SKM-1 (cell line): ENCODE measurements at regions not wholly inside any gene's neighbourhood (a gene's known extent, or its start where the extent isn't known, plus 50 kb on each side); places are given as distances from the start of the nearest gene placed in this dataset.

Source experiments
- DNase-seq: peaks from one replicate; lab custom pipeline; 2025; ENCODE audit not compliant: unreplicated experiment; lab: John Stamatoyannopoulos, UW

- no peak for DNase-seq
These were observed 365.3 kb downstream of the MTRR start for GRCh38 chr5:8234179-8234770.

GRCh38 chr5:8238080-8238479 lies 369.1 kb downstream of the MTRR start:
- DNase-seq = no peak

DNA sequence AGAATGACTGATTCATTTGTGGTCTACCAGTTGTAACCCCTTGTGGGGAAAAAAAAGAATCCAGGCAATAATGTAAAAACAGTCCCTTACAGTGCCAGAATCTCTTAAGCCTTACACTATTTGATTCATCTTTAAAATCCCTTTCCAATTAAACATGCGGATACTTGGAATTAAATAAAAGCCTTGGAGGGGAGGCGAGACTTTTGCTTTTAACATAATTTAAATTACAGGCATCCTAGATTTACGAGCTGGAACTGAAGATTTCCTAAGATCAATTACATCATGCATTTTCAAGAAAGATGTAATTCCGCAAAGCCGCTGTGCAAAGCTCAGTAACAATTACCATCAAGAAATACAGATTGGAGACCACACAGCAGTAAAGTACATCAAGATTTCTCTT lies 370.2 kb downstream of the MTRR start:
- DNase-seq = no peak

DNA sequence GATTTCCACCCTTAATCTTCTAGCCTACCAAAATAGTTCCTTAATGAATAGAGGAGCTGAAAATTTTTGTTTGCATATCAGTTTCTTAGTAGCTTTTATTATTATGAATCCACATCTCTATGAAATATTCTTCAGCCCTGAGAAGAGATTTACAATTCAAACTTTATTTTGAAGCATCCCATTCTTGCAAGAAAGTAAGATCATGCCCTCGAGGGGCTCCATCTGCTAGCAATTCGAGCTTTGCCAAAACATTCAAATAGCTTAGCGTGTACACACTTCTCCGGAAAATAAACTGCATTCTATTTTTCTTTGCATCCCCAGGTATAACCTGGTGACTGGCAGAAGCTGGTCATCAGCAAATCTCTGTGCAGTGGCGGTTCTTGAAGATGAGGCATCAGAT lies 370.7 kb downstream of the MTRR start:
- no peak for DNase-seq

GRCh38 chr5:8241076-8241475 lies 372.1 kb downstream of the MTRR start:
- DNase-seq = no peak

- no peak for DNase-seq
These were observed 372.6 kb downstream of the MTRR start for GRCh38 chr5:8241558-8241957.

DNA sequence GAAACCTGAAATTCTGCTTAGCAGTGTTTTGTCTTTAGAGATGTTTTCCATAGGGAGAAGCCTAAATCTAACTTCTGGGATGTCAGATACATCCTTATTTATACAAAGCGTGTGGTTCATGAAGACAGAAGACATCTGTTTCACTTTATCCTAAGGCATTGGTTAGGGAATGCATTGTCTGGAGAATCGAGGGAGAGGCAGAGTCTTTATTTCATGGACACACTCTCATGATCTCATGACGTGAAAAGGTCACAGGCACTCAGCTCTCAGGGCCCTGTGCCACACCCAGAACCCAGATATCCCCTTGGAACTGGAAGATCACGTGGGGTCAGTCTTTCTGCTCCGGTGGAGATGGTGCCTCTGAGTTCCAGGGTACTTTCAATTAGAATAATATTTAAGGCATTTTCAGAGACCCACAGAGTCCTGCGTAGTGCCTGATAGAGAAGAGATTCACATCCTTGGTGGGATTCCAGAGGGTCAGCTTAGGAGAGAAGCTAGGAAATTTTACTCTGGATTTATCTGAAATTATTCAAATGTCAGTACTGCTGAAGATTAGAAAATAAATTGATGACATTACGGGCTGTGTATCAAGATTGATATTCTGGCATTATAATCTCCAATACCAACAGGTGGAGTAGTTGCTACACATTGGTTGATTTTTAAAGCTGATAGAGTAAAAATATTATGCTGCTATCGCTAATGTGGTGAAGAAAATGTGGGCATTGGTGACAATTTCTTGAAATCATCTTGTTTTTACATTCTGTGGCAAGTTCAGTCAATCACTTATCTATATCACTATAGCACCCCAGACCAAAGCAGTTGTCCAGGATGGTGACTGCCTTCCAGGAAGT lies 378.3 kb downstream of the MTRR start:
- DNase-seq = no peak

DNA sequence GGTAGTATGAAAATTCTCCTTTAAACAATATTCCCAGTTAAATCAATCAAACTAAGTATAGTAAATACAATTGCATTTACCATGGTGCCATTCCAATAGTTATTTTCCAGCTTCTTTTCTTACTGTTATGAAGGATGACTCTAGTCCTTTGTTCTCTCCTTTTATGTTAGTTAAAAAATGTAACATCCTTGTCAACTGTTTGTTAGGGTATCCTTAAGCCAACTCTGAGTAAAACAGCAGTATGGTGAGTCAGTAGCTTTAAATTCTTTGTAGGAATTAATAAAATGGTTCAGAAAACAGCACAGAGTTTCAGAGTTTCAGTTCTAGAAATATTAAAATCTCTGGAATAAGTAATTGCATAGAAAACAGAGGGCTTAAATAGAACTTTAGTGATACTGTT lies 384.4 kb downstream of the MTRR start:
- no peak for DNase-seq

DNA sequence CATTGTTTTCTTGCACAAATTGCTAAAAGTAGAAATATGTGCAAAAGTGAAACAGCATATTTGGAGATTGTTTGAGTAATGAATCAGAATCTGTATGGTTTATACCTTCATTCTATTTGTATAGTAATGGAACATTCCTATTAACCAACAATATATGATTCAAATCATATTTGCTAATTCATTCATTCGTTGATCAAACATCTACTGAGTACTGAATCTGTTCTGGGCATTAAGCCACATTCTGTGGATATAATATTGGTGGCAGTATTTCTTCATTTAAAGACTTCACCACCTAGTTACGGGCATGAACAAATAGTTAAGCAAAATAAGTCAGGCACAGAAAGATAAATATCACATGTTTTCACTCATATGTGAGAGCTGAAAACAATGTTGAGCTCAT lies 385.7 kb downstream of the MTRR start:
- no peak for DNase-seq

DNA sequence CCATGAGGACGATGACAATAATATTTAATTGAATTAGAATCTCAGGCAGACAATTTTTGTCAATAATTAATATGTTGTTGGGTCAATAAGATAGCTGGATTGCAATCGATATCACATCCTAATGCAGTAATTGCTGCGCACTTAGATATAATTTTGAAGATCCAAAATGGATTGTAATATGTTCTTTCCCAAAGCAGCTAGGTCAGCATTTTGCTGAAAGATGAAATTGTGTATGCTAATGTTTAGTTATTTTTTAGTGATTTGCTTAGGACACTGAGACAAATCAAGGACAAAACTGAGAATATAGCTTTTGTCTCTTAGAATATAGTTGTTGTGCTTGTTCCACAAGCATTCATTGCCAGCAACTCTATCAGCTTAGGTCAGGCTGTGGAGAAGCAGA lies 389.9 kb downstream of the MTRR start:
- DNase-seq = no peak

- no peak for DNase-seq
These were observed 401.3 kb downstream of the MTRR start for GRCh38 chr5:8270246-8270645.

- no peak for DNase-seq
These were observed 411.9 kb downstream of the MTRR start for GRCh38 chr5:8280711-8281363.

DNA sequence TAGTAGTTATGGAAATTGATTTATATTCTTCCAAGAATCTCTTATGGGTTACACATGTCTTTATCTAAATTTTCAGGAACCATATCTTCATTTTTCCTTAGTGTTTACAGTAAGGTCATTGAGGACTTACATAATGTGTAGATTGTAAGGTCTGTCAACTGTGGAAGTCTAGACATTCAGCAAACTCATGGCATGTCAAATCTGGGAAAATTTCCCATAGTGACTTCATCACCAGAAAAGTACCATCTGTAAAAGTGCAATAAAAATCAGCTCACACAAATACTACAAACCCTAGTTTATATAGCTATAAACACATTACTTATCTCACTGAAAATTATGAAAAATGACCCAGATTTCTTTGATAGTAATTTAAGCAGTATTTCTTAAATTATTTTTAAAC lies 419.4 kb downstream of the MTRR start:
- DNase-seq = no peak

DNA sequence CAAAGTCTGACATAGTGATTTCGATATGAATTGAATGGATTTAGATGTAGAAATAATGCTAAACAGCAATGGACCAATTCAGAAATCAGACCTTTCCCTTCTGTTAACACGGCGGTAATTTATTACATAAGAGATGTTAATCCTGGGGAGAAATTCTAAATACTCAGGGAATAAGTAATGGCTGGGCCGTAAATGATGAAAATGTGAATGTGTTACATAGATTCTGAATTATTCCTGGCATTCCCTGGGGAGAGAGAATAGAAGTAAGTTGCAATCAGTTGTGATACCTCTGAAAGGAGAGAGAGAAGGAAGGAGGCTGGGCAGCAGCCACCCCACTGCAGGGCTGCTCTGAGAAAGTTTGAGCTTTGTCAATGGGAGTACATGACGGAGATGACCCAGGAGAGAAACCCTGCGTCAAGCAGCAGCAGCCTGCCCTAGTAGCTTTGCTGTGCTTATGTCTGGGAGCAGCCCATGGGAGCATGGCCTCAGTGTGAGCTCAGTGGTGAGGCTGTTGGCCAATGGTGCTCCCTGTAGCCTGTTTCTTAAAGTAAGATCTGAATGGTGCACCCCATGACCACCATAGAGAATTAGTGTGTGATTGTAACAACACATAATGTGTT lies 420.1 kb downstream of the MTRR start:
- no peak for DNase-seq

GRCh38 chr5:8289779-8290178 lies 420.8 kb downstream of the MTRR start:
- no peak for DNase-seq

DNA sequence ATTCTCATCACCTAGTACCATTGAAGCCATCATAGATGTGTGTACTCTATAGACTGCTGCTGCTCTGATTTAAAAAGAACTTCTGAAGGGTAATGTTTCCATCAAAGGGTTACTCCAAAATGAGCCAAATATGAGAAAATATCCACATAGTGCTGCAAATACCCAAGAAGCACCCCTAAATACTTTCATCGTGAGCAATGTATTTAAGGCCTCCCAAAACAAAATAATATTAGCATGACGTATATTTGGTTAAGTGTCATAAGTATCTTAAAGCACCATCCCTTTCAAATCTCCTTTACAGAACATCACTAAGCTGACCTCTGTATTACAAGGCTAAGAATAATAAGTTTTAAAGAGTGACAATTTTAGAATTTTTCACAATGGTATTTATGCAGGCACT lies 421.8 kb downstream of the MTRR start:
- DNase-seq = no peak

- DNase-seq = no peak
These were observed 422.7 kb downstream of the MTRR start for GRCh38 chr5:8291641-8292040.

DNA sequence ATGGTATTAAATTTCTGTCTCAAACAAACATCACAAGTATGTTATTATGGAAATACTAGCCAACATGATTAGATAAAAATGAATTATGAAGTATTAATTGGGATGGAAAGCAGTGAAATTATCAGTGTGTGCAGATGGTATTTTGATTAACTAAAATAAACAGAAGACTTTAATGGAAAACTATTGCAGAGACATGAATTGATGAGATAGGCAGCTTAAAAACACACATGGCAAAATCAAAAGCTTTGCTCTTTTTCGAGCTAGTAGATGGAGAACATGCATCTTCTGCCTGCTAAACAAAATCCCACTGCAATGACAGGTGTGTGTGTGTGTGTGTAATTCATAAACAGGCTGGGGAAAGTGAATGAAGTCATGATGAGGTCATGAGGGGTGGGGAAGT lies 426.2 kb downstream of the MTRR start:
- DNase-seq = no peak

DNA sequence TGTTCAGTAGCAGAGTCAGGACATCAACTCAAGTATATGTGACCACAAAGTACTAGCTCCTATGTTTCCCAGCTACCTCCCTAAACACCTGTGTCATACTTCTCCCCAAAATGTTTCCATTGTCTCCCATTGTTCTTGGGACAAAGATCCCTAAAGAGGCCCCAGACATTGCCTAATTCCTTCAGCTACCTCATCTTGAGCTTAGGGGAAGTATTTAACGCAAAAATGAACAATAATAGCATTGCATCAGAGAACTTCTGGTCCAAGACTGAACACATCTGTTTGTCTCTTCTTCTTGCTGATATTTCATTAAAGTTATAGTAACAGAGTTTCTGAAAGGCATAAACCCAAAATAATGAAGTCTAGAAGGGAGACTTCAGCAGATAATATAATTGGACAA lies 430.8 kb downstream of the MTRR start:
- no peak for DNase-seq

DNA sequence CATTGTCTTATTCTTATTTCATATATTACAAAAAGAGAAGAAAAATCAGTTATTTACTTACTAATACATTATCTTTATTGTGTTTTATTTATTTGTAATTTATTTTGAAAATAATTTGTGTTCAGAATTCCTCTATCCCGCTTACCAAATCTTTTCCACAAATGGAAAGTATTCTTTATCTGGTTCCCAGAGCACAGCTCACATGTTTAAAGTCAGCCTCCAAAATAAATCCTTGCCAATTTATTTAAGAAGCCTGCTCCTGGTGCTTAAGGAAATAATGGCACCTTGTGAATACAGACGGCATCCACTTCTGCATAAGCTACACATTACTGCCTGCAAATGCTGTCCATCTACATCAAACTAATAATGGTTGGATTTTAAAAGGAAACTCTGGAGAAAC lies 435.4 kb downstream of the MTRR start:
- no peak for DNase-seq

DNA sequence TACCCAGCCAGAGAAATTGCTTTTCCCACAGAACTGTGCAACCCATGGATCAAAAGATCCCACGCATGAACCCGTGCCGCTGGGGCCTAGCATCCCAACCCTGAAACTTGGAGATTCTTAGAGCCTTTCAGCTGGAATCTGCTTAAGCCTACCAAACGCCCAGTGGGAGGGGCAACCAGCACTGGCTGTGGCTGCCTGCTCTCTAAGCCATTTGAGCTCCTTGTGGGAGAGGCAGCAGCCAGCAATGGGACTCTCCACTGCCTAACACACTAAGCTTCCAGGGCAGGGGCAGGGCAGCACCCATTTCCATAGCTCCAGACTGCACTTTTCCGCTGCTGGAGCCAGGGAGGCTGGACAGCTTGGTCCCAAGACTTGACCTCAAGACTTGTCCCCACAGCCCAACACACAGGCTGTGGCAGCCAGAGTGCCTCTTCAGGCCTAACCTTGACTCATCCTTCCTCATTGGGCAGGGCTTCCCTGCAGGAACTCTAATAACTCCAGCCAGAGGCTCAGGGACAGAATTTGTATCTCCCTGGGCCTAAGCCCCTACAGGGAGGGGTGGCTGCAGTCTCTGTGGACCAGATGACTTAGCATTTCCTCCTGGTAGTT lies 437.4 kb downstream of the MTRR start:
- no peak for DNase-seq

DNA sequence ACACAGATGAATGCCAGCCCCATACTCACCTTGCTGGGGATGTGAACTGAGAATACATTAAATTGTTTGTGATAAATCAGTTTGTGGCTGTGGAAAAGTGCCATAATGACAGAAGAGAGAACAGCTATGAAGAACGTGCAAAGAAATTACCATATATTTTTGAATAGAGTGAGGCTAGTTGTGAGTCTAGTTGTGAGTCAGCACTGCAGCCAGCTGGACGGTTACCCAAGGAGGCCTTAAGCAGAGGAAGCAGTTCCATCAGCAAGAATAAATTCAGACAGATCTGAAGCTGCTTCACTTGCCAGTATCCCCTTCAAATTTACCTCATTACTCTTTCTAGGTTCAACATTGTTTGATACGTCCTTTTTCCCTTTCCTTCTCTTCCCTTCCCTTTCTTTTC lies 446.0 kb downstream of the MTRR start:
- no peak for DNase-seq
